Stimulated activated naive CD4-positive, alpha-beta T cell treated with Interleukin-2 at 50 U/mL for 16 hours (primary cell): ENCODE measurements at regions not wholly inside any gene's neighbourhood (a gene's known extent, or its start where the extent isn't known, plus 50 kb on each side); places are given as distances from the start of the nearest gene placed in this dataset.
"Not testable (repeated sequence)": the region's sequence is repeated elsewhere in the genome, so short reads cannot be mapped to it uniquely, and the experiment has no call there.

ENCODE experiments used
- DNase-seq: peaks from one replicate; lab custom pipeline; 2025; lab: John Stamatoyannopoulos, UW

DNA sequence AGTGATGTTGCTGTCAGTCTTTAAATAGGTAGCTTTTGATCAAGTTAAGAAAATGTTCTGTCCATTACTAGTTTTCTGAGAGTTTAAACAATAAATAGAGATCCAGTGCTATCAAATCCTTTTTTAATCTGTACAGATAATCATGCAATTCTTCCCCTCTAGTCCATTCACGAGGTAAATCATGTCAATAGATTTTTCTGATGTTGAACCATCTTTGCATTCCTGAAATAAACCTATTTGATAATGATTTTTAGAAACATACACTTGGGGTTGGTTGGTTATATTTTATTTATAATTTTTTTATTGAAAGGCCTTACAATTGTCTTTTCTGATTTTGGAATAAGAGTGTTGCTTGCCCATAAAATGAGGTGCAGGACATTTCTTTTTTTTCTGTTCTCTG, 95.0 kb downstream of the FAM53A start:
- no peak for DNase-seq

DNA sequence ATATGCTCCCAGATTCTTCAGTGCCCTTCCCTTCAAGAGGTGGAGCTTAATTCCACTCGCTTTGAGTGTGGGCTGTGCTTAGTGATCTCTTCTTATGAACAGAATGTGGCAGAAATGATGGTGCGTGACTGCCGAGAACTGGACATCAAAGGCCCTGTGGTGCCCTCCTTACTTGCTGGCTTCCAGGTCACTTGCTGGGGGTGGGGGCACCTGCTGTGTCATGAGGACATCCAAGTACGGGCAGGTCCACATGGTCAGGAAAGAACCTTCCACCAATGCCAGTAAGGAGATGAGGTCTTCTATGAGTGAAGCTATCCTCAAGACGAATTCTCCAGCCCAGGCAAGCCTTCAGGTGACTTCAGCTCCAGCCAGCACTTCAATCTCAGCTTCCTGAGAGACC, 95.8 kb downstream of the FAM53A start:
- no peak for DNase-seq

DNA sequence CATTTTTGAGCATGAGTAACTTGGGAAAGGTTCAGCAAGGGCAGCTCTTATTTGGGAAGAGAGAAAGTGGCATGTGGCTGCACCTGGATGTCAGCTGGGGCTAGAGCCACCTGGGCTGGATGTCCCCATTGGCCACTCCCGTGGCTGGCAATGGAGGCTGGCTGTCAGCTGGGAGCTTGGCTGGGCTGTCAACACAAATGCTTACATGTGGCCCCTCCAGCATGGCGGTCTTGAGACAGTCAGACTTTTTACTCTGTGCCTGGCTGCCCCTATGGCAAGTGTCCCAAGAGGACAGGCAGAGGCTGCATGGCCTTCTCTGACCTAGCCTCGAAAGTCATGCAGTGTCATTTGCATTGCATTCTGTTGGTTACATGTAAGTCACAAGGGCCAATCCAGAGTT, 99.6 kb downstream of the FAM53A start:
- no peak for DNase-seq

DNA sequence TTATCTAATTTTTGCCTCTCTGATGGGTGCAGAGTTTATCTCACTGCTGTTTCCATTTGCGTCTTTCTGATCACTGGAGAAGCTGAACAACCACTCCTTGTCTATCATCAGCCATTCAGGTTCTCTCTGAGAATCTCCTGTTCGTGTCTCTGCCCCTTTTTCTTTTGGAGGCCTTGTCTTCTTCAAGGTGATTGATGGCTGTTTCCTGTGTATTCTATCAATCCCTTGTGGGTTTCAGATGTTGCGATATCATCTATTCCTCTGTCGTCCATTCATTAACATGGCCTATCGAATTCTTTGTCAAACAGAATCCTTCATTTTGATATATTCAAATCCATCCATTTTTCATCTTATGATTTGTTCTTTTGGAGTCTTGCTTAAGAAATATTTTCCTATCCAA, 100.3 kb downstream of the FAM53A start:
- no peak for DNase-seq

DNA sequence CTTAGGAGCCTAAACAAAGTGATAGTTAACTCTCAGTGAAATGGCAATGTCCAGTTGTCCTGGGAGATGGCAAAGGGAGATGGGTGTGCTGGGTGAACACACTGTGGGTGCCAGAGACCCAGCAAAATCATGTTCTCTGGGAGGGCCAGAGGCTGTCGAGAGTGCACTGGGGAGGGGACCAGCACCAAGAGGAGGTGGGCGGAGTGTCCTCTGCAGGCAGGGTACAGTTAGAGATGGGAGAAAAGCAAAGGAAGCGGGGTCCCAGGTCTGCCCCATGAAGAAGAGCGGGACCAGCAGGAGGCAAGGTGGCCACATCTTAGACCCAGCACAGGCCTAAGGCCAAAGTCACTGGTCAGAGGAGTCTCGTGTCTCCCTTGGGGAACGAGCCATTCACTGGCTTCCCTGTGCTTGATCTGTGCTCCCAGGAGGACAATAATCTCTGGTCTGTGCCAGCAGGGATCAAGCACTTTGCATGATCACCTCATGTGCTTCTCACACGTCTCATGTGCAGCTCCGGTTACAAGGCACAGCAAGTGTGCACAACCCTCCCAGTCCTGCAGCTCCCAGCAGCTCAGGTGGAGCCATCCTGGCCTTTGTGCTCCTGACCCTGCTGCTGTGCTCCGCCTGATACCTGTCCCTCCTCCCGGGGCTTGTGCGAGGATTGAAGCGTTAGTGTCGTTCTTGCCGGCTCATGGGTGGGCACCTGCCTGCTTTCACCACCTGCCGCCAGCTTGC, 100.9 kb downstream of the FAM53A start:
- no peak for DNase-seq

DNA sequence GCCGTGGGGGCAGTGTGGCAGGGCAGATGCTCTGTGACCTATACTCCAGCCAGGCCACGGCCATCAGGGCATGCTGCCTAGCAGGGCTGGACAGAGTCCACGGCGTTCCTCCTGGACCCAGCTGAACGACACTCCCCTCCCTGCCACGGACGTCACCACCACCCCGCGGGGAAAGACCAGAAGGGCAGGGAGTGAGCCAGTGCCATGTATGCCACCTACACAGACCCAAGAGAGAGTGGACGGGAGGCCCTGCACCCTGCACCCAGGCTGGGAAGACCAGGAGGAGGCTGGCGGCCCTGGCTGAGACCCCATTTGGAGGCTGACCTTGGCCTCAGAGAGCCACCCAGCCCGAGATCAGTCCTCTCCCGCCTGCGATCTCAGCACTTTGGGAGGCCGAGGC, 101.9 kb downstream of the FAM53A start:
- DNase-seq, result no peak

DNA sequence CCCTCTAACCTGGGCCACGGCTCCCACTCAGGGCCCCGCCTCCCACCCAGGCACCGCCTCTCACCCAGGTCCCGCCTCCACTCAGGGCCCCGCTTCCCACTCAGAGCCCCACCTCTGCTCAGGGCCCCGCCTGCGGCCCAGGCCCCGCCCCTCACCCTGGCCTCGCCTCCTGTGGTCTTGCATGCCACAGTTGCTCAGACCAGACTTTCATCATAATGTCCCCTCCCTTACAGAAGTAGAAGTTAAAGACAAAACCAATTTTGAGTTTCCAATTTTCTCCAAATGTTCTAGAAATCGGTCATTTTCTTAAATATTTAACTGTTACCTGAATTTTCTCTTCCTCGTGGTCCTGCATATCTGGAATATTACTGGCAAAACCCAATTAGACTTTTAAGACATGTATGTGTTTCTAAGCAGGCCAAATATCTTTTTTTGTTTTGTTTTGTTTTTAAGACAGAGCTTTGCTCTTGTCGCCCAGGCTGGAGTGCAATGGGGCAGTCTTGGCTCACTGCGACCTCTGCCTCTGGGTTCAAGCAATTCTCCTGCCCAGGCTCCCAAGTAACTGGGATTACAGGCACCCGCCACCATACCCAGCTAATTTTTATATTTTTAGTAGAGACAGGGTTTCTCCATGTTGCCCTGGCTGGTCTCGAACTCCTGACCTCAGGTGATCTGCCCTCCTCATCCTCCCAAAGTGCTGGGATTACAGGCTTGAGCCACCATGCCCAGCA, 102.8 kb downstream of the FAM53A start:
- peak; percentile 86 for DNase-seq

DNA sequence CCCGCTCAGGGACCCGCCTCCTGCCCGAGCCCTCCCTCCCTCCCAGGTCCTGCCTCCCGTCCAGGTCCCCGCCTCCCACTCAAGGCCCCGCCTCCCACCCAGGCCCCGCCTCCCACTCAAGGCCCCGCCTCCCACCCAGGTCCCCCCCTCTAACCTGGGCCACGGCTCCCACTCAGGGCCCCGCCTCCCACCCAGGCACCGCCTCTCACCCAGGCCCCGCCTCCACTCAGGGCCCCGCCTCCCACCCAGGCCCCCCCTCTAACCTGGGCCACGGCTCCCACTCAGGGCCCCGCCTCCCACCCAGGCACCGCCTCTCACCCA, 103.5 kb downstream of the FAM53A start:
- DNase-seq, result not testable (repeated sequence)

DNA sequence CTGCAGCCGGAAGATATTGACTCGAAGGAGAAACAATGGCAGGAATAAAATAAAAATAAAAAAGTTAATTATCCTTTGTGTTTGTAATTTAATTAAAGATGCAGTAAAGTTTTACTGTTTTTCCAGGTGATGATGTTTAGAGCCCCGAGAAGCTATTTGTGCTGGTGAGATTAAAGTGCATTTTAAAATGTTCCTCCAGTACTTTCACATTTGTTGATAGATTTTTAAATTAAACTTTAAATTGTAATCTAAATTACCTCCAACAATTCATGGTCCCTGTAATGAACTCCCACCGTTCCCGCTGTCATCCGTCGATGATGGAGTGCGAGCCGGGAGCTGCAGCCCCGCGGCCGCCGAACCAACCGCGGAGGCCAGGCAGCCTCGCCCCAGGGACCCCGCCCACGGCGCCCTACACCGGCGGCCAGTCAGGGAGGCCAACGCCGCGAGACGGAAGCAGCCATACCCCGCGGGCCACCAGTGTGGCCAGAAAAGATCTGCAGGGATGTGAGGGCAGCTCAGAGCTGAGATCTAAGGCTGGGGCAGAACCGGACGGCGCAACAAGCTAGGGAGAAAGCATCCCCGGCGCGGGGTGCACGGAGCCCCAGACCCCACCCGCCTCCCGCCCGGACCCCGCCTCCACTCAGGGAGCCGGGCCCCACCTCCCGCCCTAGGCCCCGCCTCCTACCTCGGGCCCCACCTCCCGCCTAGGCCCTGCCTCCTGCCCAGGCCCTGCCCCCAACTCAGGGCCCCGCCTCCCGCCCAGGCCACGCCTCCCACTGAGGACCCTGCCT, 104.0 kb downstream of the FAM53A start:
- peak; percentile 88 for DNase-seq

DNA sequence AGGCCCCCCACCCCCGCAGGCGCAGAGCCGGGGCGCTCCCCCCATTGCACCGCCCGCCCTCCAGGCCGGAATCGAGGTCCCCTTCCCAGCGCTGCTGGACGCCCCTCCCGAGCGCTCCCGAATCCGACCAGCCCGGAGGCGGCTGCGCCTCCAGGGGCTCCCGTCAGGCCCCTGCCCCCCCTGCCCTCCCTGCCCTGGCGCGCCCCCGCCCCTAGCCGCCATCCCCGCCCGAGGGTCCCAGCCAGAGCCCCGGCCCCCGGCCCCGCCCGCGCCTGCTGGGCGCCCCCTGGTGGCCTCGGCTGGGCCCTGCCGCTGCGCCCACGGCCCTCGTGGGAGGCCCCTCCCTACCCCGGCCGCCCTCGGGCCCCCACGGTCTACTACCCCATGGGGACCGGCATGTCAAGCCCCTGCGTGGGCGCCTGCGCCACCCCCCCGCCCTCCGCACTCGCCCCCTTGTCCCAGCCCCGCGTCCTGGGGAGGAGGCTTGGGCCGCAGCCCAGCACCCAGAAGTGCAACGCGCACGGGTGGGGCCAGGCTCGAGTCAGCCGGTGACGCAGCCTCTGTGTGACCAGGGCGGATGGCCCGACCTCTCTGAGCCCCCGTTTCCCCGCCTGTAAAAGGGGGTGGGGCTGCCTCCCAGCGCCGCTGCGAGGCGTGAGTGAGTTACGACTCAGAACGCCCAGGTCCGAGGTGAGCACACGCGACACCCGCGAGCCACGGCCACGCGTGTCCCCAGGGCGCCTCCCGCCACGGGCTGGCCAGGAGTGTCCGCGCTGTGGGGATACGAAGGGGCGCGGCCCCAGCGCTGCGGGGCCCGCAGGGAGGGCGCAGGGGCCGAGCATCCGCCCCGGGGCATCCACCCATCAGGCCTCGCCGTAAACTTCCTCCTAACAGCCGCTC, 104.9 kb downstream of the FAM53A start:
- peak; percentile 77 for DNase-seq

DNA sequence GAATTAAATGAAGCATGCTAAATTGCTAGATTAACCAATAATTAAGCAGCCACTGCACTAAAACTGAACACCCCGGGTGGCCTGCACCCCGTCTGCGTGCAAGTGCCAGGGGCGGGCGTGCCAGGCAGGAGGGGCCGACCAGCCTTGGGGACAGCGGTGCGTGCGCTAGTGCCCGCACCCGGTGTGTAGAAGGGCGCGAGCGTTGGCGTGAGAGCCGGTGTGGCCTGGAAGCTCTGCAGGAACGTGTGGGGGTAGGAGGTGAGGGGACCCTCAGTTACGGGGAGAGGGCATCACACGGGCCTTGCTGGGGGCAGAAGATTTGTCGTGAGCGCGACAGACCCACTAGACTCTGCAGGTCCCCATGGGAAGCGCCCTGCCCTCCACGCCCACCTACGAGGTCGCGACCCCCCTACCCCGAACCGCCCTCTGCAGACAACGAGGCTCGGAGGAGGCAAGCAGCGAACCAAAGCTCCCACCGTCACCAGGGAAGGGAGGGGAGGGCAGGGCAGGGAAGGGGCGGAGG, 105.8 kb downstream of the FAM53A start:
- DNase-seq, result no peak

DNA sequence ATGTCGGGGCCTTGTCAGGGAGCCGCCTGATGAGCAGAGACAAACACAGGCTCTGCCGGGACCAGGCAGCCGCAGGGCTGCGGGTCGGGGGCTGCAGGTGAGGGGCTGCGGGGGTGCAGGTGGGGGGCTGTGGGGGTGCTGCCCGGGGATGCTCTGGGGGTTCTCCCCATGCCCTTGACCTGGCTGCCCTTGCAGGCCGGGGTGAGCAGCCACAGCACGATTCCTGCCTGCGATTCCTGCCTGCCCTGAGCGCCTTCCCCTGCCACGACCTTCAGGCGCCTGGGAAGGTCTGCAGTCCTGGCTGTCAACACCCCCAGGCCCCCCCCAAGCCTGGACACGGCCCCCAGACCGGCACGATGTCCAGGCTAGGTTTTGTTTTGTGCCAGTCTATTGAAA, 106.3 kb downstream of the FAM53A start:
- DNase-seq, result no peak

DNA sequence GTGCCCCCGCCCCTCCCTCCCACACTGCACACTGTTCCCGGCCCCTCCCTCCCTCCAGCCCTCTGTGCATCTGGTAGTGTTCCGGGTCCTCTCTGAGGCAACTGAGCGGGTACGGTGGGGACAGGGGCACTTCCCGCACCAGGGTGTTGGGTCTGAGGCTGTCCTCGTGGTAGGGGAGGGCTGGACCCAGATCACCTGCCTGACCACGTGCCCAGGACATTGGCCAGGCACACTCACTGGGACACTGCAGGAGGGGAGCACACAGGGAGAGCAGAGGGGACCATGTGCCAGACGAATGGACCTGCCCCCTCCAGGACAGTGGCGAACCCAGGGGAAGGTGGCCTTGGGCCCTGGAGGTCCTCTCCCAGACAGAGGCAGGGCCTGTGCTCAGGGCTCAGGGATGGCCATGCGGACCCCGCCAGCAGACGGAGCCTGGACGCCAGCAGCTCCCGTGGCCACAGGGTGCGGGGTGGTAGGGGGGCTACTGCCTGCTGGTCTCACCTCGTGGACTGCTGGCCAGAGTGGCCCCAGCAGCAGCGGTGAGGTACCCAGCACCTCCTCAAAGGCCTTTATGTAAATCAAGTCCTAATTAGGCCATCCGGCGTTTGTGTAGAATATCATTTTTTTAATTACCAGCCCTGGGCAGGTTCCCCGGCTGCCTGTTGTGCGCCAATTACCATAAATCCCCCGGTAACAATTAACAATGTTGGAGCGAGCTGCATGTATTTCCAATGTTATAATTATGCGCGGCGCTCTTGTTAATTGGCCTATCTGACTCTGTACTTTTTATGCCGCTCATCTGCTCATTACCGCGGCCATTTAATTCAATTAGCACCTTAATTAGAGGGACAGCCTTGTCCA, 106.9 kb downstream of the FAM53A start:
- DNase-seq, result no peak

DNA sequence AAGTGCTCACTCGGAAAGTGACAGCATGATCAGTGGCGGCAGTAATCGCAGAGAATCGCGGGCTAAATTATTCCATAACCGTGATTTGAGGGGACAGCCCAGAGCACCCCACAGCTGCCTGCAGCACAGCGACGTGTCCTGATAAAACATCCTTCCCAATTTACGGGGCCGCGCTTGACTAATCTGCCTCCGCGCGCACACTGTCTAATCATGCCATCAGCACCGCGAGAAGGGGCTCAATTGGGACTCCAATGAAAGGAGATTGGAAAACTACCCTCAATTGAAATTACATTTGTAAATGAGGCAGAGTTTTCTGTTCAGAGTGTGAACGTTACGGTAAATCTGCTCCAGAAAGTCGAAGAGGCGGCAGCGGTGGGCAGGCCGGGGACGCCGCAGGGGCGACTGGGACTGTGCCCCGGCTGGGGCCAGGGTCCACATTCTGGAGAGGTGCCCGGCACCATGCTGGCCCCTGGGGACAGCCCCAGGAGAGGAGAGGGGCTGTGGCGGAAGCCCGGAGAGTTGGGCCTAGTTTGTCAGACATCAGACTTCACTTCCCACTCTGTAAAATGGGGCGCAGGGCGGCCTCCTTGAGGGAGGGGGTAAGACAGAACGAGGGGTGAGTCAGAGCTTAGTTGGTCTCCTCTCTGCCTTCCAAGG, 107.7 kb downstream of the FAM53A start:
- no peak for DNase-seq

DNA sequence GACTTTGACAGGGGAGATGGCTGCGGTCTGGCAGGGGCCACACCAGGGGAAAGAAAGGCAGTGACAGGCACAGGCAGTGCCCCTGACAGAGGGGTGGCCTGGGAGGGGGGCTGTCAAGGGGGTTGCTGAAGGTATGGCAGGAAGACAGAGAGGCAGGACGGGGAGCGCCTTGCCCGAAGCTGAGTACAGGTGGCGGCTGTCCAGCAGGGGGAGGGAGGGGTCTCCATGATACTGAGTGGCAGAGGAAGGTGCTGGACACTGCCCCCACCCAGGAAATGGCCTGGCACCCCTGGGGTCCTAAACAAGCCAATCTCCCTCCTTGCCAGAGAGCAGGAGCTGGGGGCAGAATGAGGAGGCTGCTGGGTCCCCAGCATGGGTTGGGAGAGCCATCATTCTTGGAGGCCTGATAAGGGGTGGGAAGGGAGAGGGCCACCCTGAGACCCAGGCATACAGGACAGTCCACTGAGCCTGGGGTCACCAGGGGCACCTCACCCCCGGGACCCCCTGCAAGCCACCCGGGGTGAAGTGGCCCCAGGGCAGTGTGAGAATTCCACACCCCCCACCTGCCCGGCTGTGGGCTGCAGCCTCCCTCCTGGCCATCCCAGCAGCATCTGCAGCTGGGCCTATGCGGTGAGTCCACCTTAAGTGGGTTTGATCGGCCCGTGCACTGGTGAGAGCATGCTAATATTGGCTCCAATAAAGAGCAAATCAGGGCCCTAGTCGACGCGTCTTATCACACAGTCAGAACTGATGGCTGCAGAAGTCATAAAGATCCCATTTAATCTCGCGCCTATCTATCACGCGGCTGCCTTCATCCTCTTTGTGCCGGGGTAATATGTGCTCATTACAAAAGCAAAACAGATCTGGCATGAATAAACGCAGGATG, 108.5 kb downstream of the FAM53A start:
- DNase-seq, result no peak

DNA sequence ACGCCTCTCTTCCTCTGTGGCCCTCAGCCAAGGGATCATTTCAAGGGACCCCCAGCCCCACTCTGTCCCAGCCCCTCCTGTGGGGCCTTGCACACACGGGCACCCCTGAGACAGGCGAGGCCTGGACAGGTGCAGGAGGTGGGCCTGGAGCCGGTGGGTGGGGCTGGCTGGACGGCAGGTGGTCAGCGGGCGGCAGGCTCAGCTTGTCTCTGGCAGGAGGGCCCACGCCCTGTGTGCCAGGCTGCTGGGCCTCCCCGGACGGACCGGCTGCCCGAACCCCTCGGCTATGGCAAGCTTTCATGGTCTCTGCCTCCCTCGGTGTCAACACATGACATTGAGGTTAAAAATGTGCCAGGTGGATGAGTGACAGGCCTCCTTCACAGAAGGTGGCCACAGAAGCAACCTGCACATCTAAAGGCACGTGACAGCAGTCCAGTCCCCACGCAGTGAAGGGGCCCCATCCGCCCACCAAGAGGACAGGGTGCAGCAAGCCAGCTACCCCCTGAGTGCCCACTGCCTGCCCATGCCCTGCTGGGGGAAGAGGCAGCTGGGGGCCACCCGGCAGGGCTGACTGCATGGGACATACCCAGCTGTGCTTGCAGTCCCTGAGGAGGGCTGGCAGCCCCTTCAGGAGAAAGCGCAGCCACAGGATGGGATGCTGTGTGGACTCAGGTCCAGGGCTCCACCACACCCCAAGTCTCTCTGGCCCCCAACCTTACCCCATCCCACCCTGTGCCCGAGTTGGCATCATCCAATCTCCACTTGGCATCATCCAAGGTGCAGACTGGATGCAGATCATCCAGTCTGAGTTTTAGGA, 109.3 kb downstream of the FAM53A start:
- DNase-seq, result no peak

DNA sequence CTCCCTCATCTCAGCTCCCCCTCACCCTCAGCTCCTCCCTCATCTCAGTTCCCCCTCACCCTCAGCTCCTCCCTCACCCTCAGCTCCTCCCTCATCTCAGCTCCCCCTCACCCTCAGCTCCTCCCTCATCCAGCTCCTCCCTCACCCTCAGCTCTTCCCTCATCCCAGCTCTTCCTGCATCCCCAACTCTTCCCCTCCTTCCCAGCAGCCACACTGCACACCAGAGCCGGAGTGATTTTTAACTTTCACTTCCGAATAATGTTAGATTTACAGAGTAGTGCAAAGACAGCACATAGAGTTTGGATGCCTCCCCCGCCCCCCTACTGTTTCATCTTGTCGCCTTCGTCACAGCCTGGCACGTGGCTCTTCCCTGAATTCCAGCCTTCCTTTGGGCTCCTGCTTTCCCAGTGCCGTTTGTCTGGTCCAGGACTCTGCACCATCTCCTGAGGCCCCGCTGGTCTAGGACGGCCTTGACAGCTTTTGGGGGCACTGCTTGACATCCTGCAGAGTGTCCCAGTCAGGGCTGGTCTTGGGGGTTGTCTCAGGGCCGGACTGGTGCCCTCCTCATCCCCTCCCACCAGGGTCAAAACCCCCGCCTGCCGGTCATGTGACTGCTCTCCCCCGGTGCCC, 110.2 kb downstream of the FAM53A start:
- DNase-seq, result no peak
